ENCODE measurements at regions not wholly inside any gene's neighbourhood (a gene's known extent, or its start where the extent isn't known, plus 50 kb on each side); places are given as distances from the start of the nearest gene placed in this dataset.

GRCh38 chr12:28693565-28694219 is 455.4 kb upstream of the FAR2 start:
- TF ChIP-seq CTCF (IDR thresholded peaks at IDR 0.05) (no peak), POLR2A (IDR thresholded peaks at IDR 0.05) (no peak)

Data from right lobe of liver (tissue), 4 donors.